Neural crest cell (in vitro differentiated cells): ENCODE measurements at regions not wholly inside any gene's neighbourhood (a gene's known extent, or its start where the extent isn't known, plus 50 kb on each side); places are given as distances from the start of the nearest gene placed in this dataset.

ENCODE experiments used
- DNase-seq: peaks from one replicate; pipeline ENCODE4 v3.0.0; 2021; ENCODE audit warnings: low read depth, mixed read lengths, low spot score
- H3K27ac Mint-ChIP-seq: one replicate; pipeline ENCODE4 v1.8.0; 2021; ENCODE audit warnings: mild to moderate bottlenecking, mixed read lengths; ENCODE audit not compliant: unreplicated experiment
- H3K27me3 Mint-ChIP-seq: 2 replicates; pipeline ENCODE4 v1.8.0; 2021; ENCODE audit warnings: low read depth, mild to moderate bottlenecking, mixed read lengths
- H3K36me3 Mint-ChIP-seq: 2 replicates; pipeline ENCODE4 v1.8.0; 2021; ENCODE audit warnings: low read depth, mild to moderate bottlenecking, mixed read lengths
- H3K4me1 Mint-ChIP-seq: 2 replicates; pipeline ENCODE4 v1.8.0; 2021; ENCODE audit warnings: mixed read lengths
- H3K4me3 Mint-ChIP-seq: one replicate; pipeline ENCODE4 v1.8.0; 2021; ENCODE audit warnings: mild to moderate bottlenecking, mixed read lengths
- H3K9me3 Mint-ChIP-seq: 2 replicates; pipeline ENCODE4 v1.8.0; 2021; ENCODE audit warnings: mixed read lengths
- CTCF ChIP-seq: fragments of 200-600 bp; sonication (generic); conservative IDR thresholded peaks from 2 replicates; pipeline ENCODE4 v1.5.0; 2021; ENCODE audit warnings: antibody characterized with exemption, mild to moderate bottlenecking

GRCh38 chr1:221908573-221908972 is 166.7 kb upstream of the DUSP10 start:
- H3K27ac Mint-ChIP-seq, result no peak overlapping the region
- no peaks in the 10 kb centered on the region for H3K9me3 Mint-ChIP-seq
- no peaks in the 10 kb centered on the region for H3K36me3 Mint-ChIP-seq
- no peaks in the 10 kb centered on the region for H3K27me3 Mint-ChIP-seq
- peaks cover 10% of the 10 kb centered on the region for H3K4me1 Mint-ChIP-seq
- no peak overlapping the region for H3K4me3 Mint-ChIP-seq
- no peak for TF ChIP-seq CTCF
- no peak for DNase-seq

- Mint-ChIP-seq H3K4me1 (peaks cover 10% of the 10 kb centered on the region), H3K4me3 (no peak overlapping the region), H3K9me3 (no peaks in the 10 kb centered on the region), H3K36me3 (no peaks in the 10 kb centered on the region), H3K27me3 (no peaks in the 10 kb centered on the region), H3K27ac (no peak overlapping the region)
- no peak for TF ChIP-seq CTCF
- no peak for DNase-seq
Observed at GRCh38 chr1:221907166-221907932, 165.5 kb upstream of the DUSP10 start.

GRCh38 chr1:221905802-221906201 is 163.9 kb upstream of the DUSP10 start:
- H3K36me3 Mint-ChIP-seq, result no peaks in the 10 kb centered on the region
- H3K4me3 Mint-ChIP-seq, result no peak overlapping the region
- DNase-seq, result no peak
- H3K9me3 Mint-ChIP-seq, result no peaks in the 10 kb centered on the region
- no peaks in the 10 kb centered on the region for H3K27me3 Mint-ChIP-seq
- H3K27ac Mint-ChIP-seq, result no peak overlapping the region
- TF ChIP-seq CTCF, result no peak
- H3K4me1 Mint-ChIP-seq, result peaks cover 10% of the 10 kb centered on the region

GRCh38 chr1:221904319-221904718 is 162.4 kb upstream of the DUSP10 start:
- TF ChIP-seq CTCF, result no peak
- Mint-ChIP-seq H3K36me3 (no peaks in the 10 kb centered on the region), H3K27me3 (no peaks in the 10 kb centered on the region), H3K27ac (no peak overlapping the region), H3K4me1 (peaks cover 10% of the 10 kb centered on the region), H3K9me3 (no peaks in the 10 kb centered on the region), H3K4me3 (no peak overlapping the region)
- DNase-seq, result no peak

- Mint-ChIP-seq H3K9me3 (no peaks in the 10 kb centered on the region), H3K4me3 (no peak overlapping the region), H3K36me3 (no peaks in the 10 kb centered on the region), H3K4me1 (peaks cover 8% of the 10 kb centered on the region), H3K27me3 (no peaks in the 10 kb centered on the region), H3K27ac (no peak overlapping the region)
- no peak for TF ChIP-seq CTCF
- no peak for DNase-seq
Observed at GRCh38 chr1:221903594-221903993, 161.7 kb upstream of the DUSP10 start.
